Right lobe of liver (tissue), 6 donors: ENCODE measurements at regions not wholly inside any gene's neighbourhood (a gene's known extent, or its start where the extent isn't known, plus 50 kb on each side); places are given as distances from the start of the nearest gene placed in this dataset.
A peak's percentile ranks its signal among the peaks of the same experiment; 100 is the strongest.

Source experiments
- ATAC-seq, 4 donors: fragments of 200-7000 bp; cut with Tn5 transposase; one replicate each; pipeline ENCODE4 v1.9.1; 2020; ENCODE audit warnings: mild to moderate bottlenecking in 4 of 4, moderate library complexity in 4 of 4
- DNase-seq, 3 donors: peaks; one replicate each; pipeline ENCODE4 v3.0.0-alpha.2; 2020
- H3K27ac ChIP-seq, 3 donors: fragments of 200-600 bp; one replicate each; pipeline ENCODE4 v1.8.0; 2022
- H3K27me3 ChIP-seq, 2 donors: fragments of 200-600 bp; one replicate each; pipeline ENCODE4 v1.8.0; 2022
- H3K36me3 ChIP-seq, 4 donors: fragments of 200-600 bp; sonication (generic) in 1 of 4; one replicate each; pipeline versions ENCODE4 v1.5.1 to v1.8.0; 2017 to 2022; ENCODE audit warnings: control low read depth in 1 of 4
- H3K4me1 ChIP-seq, 4 donors: fragments of 200-600 bp; sonication (generic) in 1 of 4; one replicate each; pipeline versions ENCODE4 v1.5.1 to v1.8.0; 2017 to 2022; ENCODE audit warnings: control low read depth in 1 of 4
- H3K4me3 ChIP-seq, 3 donors: fragments of 200-600 bp; one replicate each; pipeline ENCODE4 v1.8.0; 2022
- H3K9me3 ChIP-seq, 4 donors: fragments of 200-600 bp; sonication (generic) in 1 of 4; one replicate each; pipeline versions ENCODE4 v1.5.1 to v1.8.0; 2017 to 2022; ENCODE audit warnings: control low read depth in 1 of 4
- POLR2A ChIP-seq: fragments of 450-650 bp; IDR thresholded peaks from one replicate; pipeline ENCODE4 v1.6.1; 2017; ENCODE audit warnings: antibody characterized with exemption, mild to moderate bottlenecking
- WGBS: methylation state at CpG from one replicate; pipeline ENCODE4 v1.1.6; 2018; ENCODE audit warnings: low coverage, low lambda C conversion rate; ENCODE audit not compliant: insufficient coverage; ENCODE audit errors: missing lambda C conversion rate; 5-methylcytosine and 5-hydroxymethylcytosine counted together
- intact Hi-C, 2 donors: fragments of 100-400 bp; cut with DNase I; formaldehyde crosslinking; loops; one replicate each; pipeline versions ENCODE4 v1.11.2 to v1.14.1; 2022
- TF ChIP-seq, protein P1 (sequence below), 4 donors: fragments of 200-600 bp in 3 of 4; fragments of 450-650 bp in 1 of 4; IDR thresholded peaks; one replicate each; pipeline versions ENCODE4 v1.5.1 to v1.8.0; 2016 to 2022; ENCODE audit warnings: antibody characterized with exemption in 4 of 4, mild to moderate bottlenecking in 2 of 4
- donor health status: DM: no; HTN: yes; CAD: no.
- donor health status: DM: no; HTN: no; CAD: no.
- donor health status: DM: no; HTN: no; CAD: no.
- donor health status: DM: no; HTN: yes; CAD: no.
- donor health status: DM: no; HTN: yes; CAD: no.

DNA sequence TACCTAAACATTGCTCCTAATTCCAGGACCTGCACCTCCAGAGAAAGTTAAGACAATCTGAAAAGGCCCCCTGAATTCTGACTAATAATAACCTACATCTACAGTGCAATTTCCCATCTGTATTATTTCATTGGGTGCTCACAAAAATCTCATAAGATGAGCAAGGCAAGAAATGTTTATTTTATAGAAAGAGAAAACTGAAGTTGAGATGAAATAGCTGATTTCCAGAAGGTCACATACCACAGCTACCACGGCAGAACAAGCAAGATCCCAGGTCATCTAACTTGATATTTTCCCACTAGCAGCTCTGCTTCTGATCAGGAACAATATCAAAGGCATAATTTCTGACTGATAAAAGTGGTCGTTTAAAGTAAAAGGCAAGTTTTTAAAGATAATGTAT, 105.8 kb upstream of the COL5A2 start:
- Histone ChIP-seq H3K27ac (no peak overlapping the region), H3K4me3 (no peak overlapping the region), H3K36me3 (no peaks in the 10 kb centered on the region), H3K9me3 (no peaks in the 10 kb centered on the region), H3K4me1 (no peaks in the 10 kb centered on the region), H3K27me3 (no peaks in the 10 kb centered on the region)
- ATAC-seq = no peak
- TF ChIP-seq, protein P1, sequence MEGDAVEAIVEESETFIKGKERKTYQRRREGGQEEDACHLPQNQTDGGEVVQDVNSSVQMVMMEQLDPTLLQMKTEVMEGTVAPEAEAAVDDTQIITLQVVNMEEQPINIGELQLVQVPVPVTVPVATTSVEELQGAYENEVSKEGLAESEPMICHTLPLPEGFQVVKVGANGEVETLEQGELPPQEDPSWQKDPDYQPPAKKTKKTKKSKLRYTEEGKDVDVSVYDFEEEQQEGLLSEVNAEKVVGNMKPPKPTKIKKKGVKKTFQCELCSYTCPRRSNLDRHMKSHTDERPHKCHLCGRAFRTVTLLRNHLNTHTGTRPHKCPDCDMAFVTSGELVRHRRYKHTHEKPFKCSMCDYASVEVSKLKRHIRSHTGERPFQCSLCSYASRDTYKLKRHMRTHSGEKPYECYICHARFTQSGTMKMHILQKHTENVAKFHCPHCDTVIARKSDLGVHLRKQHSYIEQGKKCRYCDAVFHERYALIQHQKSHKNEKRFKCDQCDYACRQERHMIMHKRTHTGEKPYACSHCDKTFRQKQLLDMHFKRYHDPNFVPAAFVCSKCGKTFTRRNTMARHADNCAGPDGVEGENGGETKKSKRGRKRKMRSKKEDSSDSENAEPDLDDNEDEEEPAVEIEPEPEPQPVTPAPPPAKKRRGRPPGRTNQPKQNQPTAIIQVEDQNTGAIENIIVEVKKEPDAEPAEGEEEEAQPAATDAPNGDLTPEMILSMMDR (IDR thresholded peaks at IDR 0.05) = no peak
- no peak for TF ChIP-seq POLR2A
- intact Hi-C loops = loop anchor here in 1 of 2 donors (10.0 kb wide), 1 partner anchor 191 kb away; no protein-coding TSS in a partner anchor
- DNase-seq = no peak
- WGBS = 62% methylated on average over 2 of the region's 2 CpGs

DNA sequence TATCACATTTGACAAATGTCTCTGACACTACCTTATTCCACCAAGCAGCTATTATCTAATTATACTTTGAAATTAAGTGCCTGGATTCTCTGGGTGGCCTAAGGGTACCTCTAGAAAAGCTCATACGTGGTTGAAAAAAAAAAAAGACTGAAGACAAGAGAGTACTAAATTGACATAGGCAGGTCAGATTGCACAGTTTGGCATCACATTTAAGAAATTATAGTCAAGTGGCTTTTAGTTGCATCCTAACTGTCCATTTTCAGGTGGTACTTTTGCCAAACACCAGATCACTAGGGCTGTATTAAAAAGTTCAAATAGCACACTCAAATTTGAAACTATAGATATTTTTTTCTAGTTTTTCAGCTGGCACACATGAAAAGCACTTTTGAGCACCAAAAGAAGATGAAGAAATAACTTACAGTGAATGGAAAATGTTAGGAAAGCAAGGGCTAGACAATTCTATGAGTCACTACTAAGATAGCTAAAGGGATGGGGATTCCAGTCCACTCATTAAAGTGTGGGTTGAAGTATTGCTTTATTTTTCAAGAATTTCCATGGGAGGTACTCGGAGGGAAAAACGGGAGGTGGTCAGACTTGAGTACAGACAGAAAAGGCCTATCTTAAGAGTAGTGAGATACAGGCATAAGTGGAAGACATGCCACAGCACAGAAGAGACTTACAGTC, 106.5 kb upstream of the COL5A2 start:
- H3K9me3 ChIP-seq = no peaks in the 10 kb centered on the region
- WGBS = 42% methylated on average over 3 of the region's 3 CpGs
- intact Hi-C loops = loop anchor here in 1 of 2 donors (10.0 kb wide), 1 partner anchor 191 kb away; no protein-coding TSS in a partner anchor
- no peak overlapping the region for H3K27ac ChIP-seq
- TF ChIP-seq POLR2A = no peak
- TF ChIP-seq, protein P1 (IDR thresholded peaks at IDR 0.05) = no peak
- no peak overlapping the region for H3K4me3 ChIP-seq
- no peaks in the 10 kb centered on the region for H3K36me3 ChIP-seq
- no peak for DNase-seq
- no peaks in the 10 kb centered on the region for H3K4me1 ChIP-seq
- ATAC-seq = no peak
- no peaks in the 10 kb centered on the region for H3K27me3 ChIP-seq

DNA sequence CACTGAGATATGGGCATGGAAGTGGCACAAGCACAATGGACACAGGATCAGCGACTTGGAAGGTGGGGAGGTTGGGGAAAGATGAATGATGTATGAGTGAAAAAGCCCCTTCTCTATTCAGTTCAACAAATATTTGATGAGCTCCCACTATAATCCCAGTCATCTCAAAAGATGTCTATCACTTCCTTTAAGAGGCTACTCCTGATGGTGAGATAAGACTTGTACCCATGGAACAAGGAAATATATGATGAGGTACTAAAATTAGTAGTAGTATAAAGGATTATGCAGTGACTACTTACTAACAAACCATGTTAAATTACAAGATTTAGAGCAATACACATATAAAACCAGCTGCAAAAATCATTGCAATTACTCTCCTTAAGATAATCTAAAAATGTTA, 107.8 kb upstream of the COL5A2 start:
- DNase-seq (no peak), ATAC-seq (no peak)
- TF ChIP-seq, protein P1 (IDR thresholded peaks at IDR 0.05) = no peak
- no peak for TF ChIP-seq POLR2A
- Histone ChIP-seq H3K4me1 (no peaks in the 10 kb centered on the region), H3K4me3 (no peak overlapping the region), H3K27me3 (no peaks in the 10 kb centered on the region), H3K27ac (no peak overlapping the region), H3K36me3 (no peaks in the 10 kb centered on the region), H3K9me3 (no peaks in the 10 kb centered on the region)
- 41% methylated on average over 1 of the region's 1 CpG for WGBS
- intact Hi-C loops = loop anchor here in 1 of 2 donors (10.0 kb wide), 1 partner anchor 193 kb away; no protein-coding TSS in a partner anchor

DNA sequence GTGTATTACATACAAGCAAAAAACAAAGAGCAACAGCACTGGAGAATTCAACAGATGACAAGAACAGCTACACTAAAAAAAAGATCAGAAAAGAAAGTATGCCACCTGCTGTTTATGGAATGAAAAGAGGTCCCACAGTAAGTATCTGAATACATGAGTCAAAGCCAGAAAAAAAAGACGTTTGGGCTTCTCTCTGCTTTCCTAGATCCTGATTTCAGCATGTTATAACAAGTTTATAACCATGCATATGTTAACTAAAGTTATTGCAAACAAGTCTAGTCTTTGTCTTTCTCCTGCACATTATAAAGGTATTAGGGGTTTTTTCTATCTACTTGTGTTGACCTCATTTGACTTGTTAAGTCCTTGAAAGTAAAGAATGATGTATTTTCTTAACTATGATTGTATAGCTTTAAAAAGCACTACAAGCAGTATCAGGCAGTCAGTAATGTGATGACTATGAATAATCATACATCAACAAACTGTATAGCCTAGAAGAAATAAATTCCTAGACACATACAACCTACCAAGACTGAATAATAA, 108.5 kb upstream of the COL5A2 start:
- Histone ChIP-seq H3K4me1 (no peaks in the 10 kb centered on the region), H3K36me3 (no peaks in the 10 kb centered on the region), H3K4me3 (no peak overlapping the region), H3K27me3 (no peaks in the 10 kb centered on the region), H3K27ac (no peak overlapping the region), H3K9me3 (no peaks in the 10 kb centered on the region)
- ATAC-seq = peak; percentile 81 to 90 (median 82)
- intact Hi-C loops = loop anchor here in 1 of 2 donors (10.0 kb wide), 1 partner anchor 193 kb away; no protein-coding TSS in a partner anchor
- DNase-seq = no peak
- TF ChIP-seq, protein P1 (IDR thresholded peaks at IDR 0.05) = peak; percentile 55 to 62 (median 60)
- no peak for TF ChIP-seq POLR2A
- 0% methylated on average over 1 of the region's 1 CpG for WGBS
